Kasumi-1 (cell line): ENCODE measurements at regions not wholly inside any gene's neighbourhood (a gene's known extent, or its start where the extent isn't known, plus 50 kb on each side); places are given as distances from the start of the nearest gene placed in this dataset.

Experiments
- DNase-seq, 2 experiments: peaks; one replicate each; lab custom pipeline; 2025; lab: John Stamatoyannopoulos, UW

GRCh38 chr15:91751611-91752010 lies 101.9 kb upstream of the SLCO3A1 start:
- no peak for DNase-seq

DNA sequence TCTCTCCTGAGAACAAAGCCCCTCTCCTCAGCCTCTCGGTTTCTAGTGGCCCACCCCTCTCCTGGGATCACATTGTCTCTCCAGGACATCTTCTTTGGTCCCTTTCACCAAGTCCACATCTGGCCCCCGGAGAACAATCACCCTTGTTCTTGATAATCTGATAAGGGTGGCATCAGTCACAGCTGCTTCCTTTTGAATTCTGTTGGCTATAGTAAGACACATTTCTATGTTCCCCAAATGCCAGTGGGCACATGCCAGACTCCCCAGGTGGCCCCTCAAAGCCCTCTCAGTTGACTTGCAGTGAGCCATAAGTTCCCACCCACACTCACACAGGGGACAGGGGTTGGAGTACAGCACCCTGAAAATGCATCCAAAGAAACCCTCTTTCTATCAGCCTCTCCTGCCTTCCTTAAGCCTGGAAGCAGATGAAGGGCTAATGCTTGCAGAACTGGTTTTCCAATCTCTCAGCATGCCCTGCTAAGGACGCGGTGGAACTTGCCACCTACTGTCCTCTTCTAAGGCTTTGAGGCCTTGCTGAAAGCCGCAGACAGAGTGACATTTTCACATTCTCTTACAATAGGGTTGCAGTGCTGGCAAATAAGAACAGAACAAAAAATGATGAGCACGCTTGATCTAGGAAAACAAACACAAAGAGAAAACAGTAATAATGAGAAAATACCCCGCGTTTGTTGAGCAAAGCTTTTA lies 101.3 kb upstream of the SLCO3A1 start:
- DNase-seq: no peak

- no peak for DNase-seq
Measured at GRCh38 chr15:91759560-91759959, 93.9 kb upstream of the SLCO3A1 start.

- DNase-seq: no peak
Measured at GRCh38 chr15:91765660-91766059, 87.8 kb upstream of the SLCO3A1 start.

DNA sequence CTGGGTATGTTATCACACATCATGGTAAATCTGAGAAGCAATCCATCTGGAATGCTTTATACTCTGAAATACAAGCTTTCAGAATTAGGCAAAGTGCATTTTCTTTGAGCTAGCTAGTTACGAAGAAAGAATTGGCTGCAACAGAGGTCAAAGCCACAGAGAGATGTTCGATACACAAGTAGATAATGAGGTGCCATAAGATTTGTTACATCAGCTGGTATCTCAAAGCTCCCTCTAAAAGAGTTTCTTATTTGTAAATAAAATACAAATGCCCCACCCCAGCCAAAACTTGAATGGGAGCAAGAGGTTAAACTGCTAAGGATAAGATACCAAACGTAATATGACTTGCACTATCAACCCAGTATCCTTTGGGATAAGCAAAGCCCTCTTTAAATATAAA lies 84.0 kb upstream of the SLCO3A1 start:
- no peak for DNase-seq

- DNase-seq: no peak
Measured at GRCh38 chr15:91769894-91770293, 83.6 kb upstream of the SLCO3A1 start.

- no peak for DNase-seq
Measured at GRCh38 chr15:91776104-91776503, 77.4 kb upstream of the SLCO3A1 start.

DNA sequence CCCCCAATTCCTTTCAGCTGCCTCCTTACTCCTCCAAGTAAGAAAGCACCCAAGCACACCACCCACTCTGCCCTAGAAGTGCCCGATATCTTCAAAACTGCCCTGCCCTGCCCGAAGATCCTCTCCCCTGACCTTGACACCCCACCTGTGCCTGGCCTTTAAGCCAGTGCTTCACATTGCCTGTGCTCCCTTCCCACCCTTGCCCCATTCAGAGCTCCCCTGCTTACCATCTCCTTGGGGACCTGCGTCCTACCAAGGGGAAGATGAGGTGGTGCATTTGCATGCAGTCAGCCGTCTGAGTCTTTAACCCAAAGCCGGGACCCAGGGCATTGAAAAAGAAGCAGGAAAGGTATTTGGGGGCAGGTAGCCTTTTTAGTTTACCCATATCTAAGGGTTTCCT lies 73.5 kb upstream of the SLCO3A1 start:
- DNase-seq: no peak

DNA sequence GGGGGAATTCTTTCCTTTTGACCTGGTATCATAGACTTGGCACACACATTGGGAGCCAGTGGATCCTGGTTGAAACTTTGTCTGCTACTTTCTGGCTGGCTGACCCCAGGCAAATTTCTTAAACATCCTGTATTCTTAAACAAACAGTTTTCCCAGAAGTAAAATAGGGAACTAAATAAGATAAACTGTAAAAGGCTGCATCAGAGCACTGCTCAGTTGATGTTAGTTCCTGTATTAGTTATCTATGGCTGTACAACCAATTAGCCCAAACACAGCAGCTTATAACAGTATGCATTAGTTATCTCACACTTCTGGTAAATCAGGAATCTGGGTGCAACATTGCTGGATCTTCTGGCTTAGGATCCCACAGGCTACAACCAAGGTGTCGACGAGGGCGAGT lies 73.1 kb upstream of the SLCO3A1 start:
- no peak for DNase-seq

DNA sequence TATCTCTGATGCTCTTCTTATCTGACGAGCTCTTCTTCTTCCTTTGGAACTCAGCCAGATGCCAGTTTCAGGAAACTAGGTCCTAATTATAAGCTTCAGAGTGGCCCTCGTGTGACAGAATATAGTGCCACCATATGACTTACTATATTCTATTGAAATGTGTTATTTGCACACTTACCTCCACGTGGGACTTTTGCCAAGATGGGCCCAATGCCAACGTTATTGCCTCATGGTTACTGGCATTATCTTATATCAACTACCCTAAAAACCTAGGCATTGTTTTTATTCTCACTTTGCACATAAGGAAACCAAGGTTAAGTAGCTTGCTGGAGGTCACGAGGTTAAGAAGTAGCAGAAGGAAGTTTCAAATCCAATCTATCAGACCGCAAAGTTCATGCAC lies 71.3 kb upstream of the SLCO3A1 start:
- DNase-seq: no peak

- DNase-seq: no peak
Measured at GRCh38 chr15:91783008-91783407, 70.5 kb upstream of the SLCO3A1 start.

DNA sequence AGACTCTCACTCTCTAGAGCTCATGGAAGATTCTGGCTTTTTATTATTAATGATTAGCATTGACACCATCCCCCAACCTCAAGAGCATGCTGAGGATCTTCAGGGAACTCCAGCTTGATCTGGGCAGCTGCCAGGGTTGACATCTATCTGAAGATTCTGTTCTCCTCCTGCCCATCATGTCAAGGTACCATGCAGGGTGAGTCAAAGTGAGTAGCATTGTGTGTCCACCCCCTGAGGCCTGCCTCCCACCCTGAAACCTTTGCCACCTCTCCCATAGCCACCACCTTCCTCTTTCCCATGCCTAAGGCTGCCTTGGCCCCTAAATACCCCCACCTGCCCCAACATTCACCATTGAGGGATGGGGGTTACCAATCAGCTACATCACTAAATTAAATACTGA lies 70.1 kb upstream of the SLCO3A1 start:
- DNase-seq: no peak

DNA sequence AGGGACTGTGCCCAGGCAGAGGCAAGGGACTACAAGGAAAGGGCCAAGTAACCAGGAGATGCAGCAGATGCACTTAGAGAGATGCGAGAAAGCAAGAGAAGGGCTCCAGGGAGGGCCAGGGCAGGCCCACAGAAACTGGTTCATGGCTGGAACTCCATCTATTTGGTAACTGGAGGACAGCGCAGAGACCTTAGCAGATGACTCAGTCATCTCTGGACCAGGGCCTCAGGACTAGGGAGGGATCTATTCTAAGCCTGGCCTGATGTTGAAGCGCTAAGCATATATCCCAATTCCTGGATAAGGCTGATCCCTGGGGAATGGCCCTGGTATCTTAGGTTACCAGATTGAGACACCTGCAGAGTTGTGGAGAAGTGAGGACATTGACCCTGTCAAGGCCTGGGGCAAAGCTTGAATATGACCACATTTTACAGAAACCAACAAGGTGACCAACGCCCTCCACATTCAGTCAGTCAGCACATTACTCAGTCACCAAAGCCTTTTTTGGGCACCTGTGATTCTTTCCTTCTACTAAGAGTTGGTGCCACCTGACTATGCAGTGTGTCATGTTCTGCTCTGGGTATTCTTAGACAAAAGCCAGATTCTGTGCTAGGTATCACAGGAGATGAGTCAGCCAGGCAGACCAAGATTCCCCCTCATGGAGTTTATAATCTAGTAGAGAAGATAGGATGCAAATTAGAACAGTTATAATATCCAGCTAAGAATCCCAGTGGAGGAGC lies 68.4 kb upstream of the SLCO3A1 start:
- no peak for DNase-seq

DNA sequence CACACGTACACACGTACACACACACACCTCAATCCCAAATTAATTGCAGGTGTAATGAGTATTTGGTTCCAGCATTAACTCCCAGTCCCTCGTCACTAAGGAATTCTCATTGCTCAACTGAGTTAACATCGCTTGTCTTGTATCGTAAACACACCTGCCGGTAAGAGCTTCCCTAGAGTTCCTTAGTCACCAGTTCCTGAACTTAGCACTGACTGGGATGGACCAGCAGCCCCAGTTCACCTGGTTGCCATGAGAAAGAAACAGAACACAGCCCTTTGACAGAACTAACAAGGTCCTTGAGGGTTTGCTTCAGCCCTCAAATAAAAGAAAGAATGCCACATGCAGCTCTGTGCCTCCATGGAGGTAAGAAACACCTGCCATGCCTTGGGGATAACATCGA lies 66.3 kb upstream of the SLCO3A1 start:
- DNase-seq: no peak

DNA sequence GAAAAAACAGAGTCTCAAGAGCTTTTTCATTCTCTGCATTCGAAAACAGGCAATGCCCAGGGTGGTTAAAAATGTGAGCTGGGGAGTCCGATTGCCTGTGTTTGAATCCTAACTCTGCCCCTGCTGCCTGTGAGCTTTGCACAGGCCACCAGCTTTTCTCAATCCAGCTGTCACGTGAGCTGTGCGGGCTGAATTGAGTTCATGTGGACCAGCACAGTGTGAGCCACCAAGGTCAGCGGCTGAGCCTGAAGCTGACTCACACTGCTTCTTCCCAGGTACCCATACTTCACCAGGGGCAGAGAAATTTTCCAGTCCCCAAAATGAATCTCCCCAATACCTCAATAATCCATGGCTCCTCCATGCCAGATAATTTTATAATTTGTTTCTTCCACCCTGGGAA lies 64.4 kb upstream of the SLCO3A1 start:
- DNase-seq: no peak

DNA sequence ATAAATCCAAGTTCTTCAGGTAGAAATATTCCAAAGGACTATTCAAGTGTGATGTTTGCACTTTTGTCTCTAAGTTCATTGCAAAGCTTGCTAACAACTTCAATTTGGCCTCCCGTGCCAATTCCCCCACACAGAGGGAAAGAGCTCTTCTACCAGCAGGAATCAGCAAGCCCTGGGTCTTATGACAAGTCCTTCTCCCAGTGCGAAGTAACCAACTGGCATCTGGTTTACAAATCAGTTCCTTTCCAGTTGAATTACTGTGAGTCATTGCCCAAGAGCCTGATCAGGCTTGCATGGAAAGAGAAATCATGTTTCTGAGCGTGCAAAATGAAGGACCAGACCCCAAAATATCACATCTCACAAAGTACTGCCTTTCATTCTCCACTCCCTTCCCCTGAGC lies 62.7 kb upstream of the SLCO3A1 start:
- DNase-seq: no peak

DNA sequence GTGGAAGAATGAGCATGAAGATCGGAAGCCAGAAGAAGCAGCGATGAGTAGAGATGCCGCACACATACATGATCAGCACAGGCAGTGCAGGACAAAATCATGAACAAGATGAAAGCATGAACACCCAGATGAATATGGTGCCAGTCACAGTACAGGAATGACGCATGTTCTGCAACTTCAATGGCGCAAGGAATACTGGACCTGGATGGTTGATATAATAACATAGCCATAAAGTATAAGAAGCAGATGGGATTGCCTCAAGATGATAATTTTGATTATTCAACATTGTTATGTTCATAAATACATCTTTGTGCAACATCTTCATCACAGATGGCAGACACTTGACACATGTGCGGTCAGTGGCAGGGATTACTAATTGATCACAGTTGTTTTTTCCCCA lies 59.7 kb upstream of the SLCO3A1 start:
- DNase-seq: no peak

- DNase-seq: no peak
Measured at GRCh38 chr15:91795235-91795634, 58.3 kb upstream of the SLCO3A1 start.

DNA sequence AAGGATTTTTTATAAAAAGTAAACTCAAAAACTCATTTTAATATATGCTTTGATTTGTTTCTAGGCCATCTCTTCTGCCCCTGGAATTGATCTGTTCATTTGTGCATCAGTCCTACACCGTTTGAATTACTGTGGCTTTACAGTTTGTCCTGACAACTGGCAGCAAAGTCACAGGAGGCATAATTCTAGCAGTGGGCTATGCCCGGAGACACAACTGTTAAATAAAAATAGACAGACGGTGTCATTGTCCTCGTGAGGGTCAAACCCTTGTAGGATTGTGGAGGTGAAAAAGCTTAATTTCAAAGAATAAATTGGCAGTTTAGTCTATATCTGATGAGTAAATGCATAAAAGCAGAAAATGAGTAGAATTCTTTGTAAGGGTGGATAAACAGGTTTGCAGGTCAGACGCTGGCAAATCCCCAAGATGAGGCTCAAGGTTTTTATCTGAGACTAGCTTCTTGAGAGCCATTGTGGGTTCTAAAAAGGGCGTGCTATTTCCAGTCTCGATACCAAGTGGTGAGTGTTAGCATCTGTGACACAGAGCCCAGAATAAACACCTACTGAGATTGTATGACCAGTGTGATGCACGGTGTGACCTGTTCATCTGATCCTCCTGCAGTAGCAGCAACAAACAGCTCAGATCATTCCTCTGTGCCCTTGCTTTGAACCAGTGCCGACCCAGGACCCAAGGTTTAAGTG lies 51.5 kb upstream of the SLCO3A1 start:
- DNase-seq: no peak

- no peak for DNase-seq
Measured at GRCh38 chr15:91803260-91803659, 50.2 kb upstream of the SLCO3A1 start.
